Thyroid gland (tissue), 4 donors: ENCODE measurements at regions not wholly inside any gene's neighbourhood (a gene's known extent, or its start where the extent isn't known, plus 50 kb on each side); places are given as distances from the start of the nearest gene placed in this dataset.
"Not testable (repeated sequence)": the region's sequence is repeated elsewhere in the genome, so short reads cannot be mapped to it uniquely, and the experiment has no call there.

Experiments
- DNase-seq, 2 donors: peaks; one replicate each; pipeline ENCODE4 v3.0.0-alpha.2; 2019
- H3K27ac ChIP-seq, 3 donors: fragments of 200-600 bp; sonication (generic); 1 replicate in 2 of 3; 2 replicates in 1 of 3; pipeline ENCODE4 v1.5.1; 2016 to 2019; ENCODE audit warnings: mild to moderate bottlenecking in 1 of 3, moderate library complexity in 1 of 3
- H3K27me3 ChIP-seq: fragments of 200-600 bp; sonication (generic); one replicate; pipeline ENCODE4 v1.5.1; 2019
- H3K36me3 ChIP-seq, 2 donors: fragments of 200-600 bp; sonication (generic); one replicate each; pipeline ENCODE4 v1.5.1; 2016 to 2019
- H3K4me1 ChIP-seq, 2 donors: fragments of 200-600 bp; sonication (generic); one replicate each; pipeline ENCODE4 v1.5.1; 2017 to 2019
- H3K4me3 ChIP-seq, 3 donors: fragments of 200-600 bp; sonication (generic); replicated peaks in 1 of 3; 1 replicate in 2 of 3; 2 replicates in 1 of 3; pipeline ENCODE4 v1.5.1; 2016; ENCODE audit warnings: mild to moderate bottlenecking in 1 of 3
- H3K9me3 ChIP-seq: fragments of 200-600 bp; sonication (generic); one replicate; pipeline ENCODE4 v1.5.1; 2017
- CTCF ChIP-seq, 6 experiments: fragments of 200-600 bp in 3 of 6; fragments of 450-650 bp in 3 of 6; sonication (generic) in 3 of 6; IDR thresholded peaks; one replicate each; pipeline ENCODE4 v1.5.1; 2016 to 2019; ENCODE audit warnings: antibody characterized with exemption in 6 of 6, mild to moderate bottlenecking in 2 of 6, inconsistent platforms in 1 of 6, moderate library complexity in 1 of 6
- POLR2A ChIP-seq, 2 donors: fragments of 450-650 bp; IDR thresholded peaks; one replicate each; pipeline ENCODE4 v1.6.1; 2017; ENCODE audit warnings: antibody characterized with exemption in 2 of 2, mild to moderate bottlenecking in 2 of 2, moderate library complexity in 1 of 2
- WGBS, 2 donors: methylation state at CpG; one replicate each; pipeline ENCODE4 v1.1.5; 2017; 5-methylcytosine and 5-hydroxymethylcytosine counted together
- intact Hi-C: fragments of 100-400 bp; cut with DNase I; formaldehyde crosslinking; loops from one replicate; pipeline ENCODE4 v1.15.1; 2023

GRCh38 chr4:133278591-133278990, 129.5 kb downstream of the PCDH10 start:
- Histone ChIP-seq H3K27me3 (no peaks in the 10 kb centered on the region), H3K4me3 (no peak overlapping the region), H3K4me1 (no peaks in the 10 kb centered on the region), H3K27ac (no peak overlapping the region), H3K9me3 (no peaks in the 10 kb centered on the region), H3K36me3 (no peaks in the 10 kb centered on the region)
- no peak for DNase-seq
- TF ChIP-seq POLR2A (IDR thresholded peaks at IDR 0.05) (no peak), CTCF (IDR thresholded peaks at IDR 0.05) (no peak)
- 67 to 79% methylated on average over 1 of the region's 1 CpG for WGBS, 2 donors
- intact Hi-C loops = no loop called here

- H3K27me3 ChIP-seq, H3K27ac ChIP-seq, H3K9me3 ChIP-seq, intact Hi-C loops, DNase-seq, H3K36me3 ChIP-seq, H3K4me1 ChIP-seq, H3K4me3 ChIP-seq: not testable (repeated sequence)
- 94% methylated on average over 4 of the region's 4 CpGs for WGBS, 2 donors
Observed at GRCh38 chr4:133277940-133278339, 128.8 kb downstream of the PCDH10 start.

GRCh38 chr4:133275246-133275645, 126.2 kb downstream of the PCDH10 start:
- H3K4me3 ChIP-seq = no peak overlapping the region
- 80 to 87% methylated on average over 3 of the region's 3 CpGs for WGBS, 2 donors
- no peak for DNase-seq
- no peaks in the 10 kb centered on the region for H3K36me3 ChIP-seq
- no peak overlapping the region for H3K27ac ChIP-seq
- intact Hi-C loops = no loop called here
- no peaks in the 10 kb centered on the region for H3K9me3 ChIP-seq
- H3K4me1 ChIP-seq = no peaks in the 10 kb centered on the region
- H3K27me3 ChIP-seq = no peaks in the 10 kb centered on the region
- TF ChIP-seq CTCF (IDR thresholded peaks at IDR 0.05) (no peak), POLR2A (IDR thresholded peaks at IDR 0.05) (no peak)

- no peak for TF ChIP-seq CTCF (IDR thresholded peaks at IDR 0.05)
- TF ChIP-seq POLR2A (IDR thresholded peaks at IDR 0.05) = no peak
- 92 to 94% methylated on average over 3 of the region's 3 CpGs for WGBS, 2 donors
- H3K27me3 ChIP-seq = no peaks in the 10 kb centered on the region
- H3K9me3 ChIP-seq = no peaks in the 10 kb centered on the region
- no peak overlapping the region for H3K27ac ChIP-seq
- no peaks in the 10 kb centered on the region for H3K4me1 ChIP-seq
- intact Hi-C loops = no loop called here
- no peak overlapping the region for H3K4me3 ChIP-seq
- no peaks in the 10 kb centered on the region for H3K36me3 ChIP-seq
- DNase-seq = no peak
Observed at GRCh38 chr4:133273401-133273800, 124.3 kb downstream of the PCDH10 start.

- H3K9me3 ChIP-seq = no peaks in the 10 kb centered on the region
- H3K27ac ChIP-seq = no peak overlapping the region
- H3K36me3 ChIP-seq = no peaks in the 10 kb centered on the region
- H3K27me3 ChIP-seq = no peaks in the 10 kb centered on the region
- no peak overlapping the region for H3K4me3 ChIP-seq
- intact Hi-C loops = no loop called here
- TF ChIP-seq POLR2A (IDR thresholded peaks at IDR 0.05) = no peak
- no peak for TF ChIP-seq CTCF (IDR thresholded peaks at IDR 0.05)
- no peak for DNase-seq
- no peaks in the 10 kb centered on the region for H3K4me1 ChIP-seq
- WGBS, 2 donors = 61 to 65% methylated on average over 2 of the region's 2 CpGs
Observed at GRCh38 chr4:133270021-133270570, 121.0 kb downstream of the PCDH10 start.

- H3K27me3 ChIP-seq = no peaks in the 10 kb centered on the region
- 89 to 90% methylated on average over 17 of the region's 17 CpGs for WGBS, 2 donors
- TF ChIP-seq POLR2A (IDR thresholded peaks at IDR 0.05) (no peak), CTCF (IDR thresholded peaks at IDR 0.05) (no peak)
- intact Hi-C loops = no loop called here
- no peaks in the 10 kb centered on the region for H3K9me3 ChIP-seq
- H3K4me3 ChIP-seq = no peak overlapping the region
- H3K36me3 ChIP-seq = no peaks in the 10 kb centered on the region
- no peak for DNase-seq
- H3K4me1 ChIP-seq = no peaks in the 10 kb centered on the region
- no peak overlapping the region for H3K27ac ChIP-seq
Observed at GRCh38 chr4:133268205-133268604, 119.1 kb downstream of the PCDH10 start.

GRCh38 chr4:133267506-133267905, 118.4 kb downstream of the PCDH10 start:
- H3K9me3 ChIP-seq, intact Hi-C loops, H3K4me3 ChIP-seq, H3K27me3 ChIP-seq, H3K36me3 ChIP-seq, H3K27ac ChIP-seq, H3K4me1 ChIP-seq, DNase-seq: not testable (repeated sequence)
- WGBS, 2 donors = 72 to 76% methylated on average over 7 of the region's 7 CpGs

GRCh38 chr4:133266966-133267365, 117.9 kb downstream of the PCDH10 start:
- DNase-seq, H3K4me3 ChIP-seq, H3K36me3 ChIP-seq, intact Hi-C loops, H3K27ac ChIP-seq, H3K9me3 ChIP-seq, H3K27me3 ChIP-seq, H3K4me1 ChIP-seq: not testable (repeated sequence)
- 90 to 97% methylated on average over 11 of the region's 11 CpGs for WGBS, 2 donors
